GM21619 (cell line): ENCODE measurements at regions not wholly inside any gene's neighbourhood (a gene's known extent, or its start where the extent isn't known, plus 50 kb on each side); places are given as distances from the start of the nearest gene placed in this dataset.
A peak's percentile ranks its signal among the peaks of the same experiment; 100 is the strongest.

Experiments
- ATAC-seq: cut with Tn5 transposase; IDR thresholded peaks from one replicate; pipeline ENCODE4 v1.9.1; 2021; ENCODE audit not compliant: unreplicated experiment

DNA sequence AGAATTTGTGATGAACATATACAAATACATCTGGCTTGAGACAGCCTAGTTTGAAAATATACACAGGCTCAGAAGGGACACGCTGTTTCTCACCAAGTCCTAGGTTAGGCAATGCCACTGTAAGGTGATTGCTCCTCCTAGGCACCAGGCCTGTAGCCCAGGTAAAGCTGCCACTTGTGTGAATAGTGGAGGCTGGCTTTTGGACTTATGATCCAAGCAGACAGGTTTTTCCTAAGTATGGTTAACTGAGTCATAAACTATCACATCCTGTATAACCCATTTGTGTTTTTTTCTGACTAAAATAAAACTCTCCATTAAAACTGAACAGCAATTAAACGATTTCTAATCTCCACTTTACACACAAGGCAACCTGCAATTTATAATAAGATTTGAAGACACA, 81.0 kb downstream of the SEMA4F start:
- no peak for ATAC-seq

DNA sequence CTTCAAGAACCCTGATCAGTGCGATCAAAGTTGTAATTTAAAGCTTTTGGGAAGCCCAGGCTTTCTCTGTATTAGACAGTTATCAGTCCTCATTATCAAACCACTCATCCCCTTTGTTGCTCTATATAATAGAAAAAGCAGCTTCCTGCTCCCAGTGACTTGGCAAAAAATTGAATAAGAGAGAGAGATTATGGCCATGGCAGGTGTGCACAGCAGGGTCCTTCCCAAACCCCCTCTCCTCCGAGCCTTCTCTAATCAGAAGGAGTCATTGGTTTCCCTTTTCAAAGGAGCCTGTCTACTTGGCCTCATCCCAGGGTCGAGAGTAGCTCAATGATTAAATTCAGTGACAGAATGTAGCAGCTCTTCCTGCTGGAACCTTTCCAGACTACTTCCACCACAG, 81.5 kb downstream of the SEMA4F start:
- no peak for ATAC-seq

GRCh38 chr2:74736589-74736988, 82.5 kb downstream of the SEMA4F start:
- ATAC-seq = no peak

DNA sequence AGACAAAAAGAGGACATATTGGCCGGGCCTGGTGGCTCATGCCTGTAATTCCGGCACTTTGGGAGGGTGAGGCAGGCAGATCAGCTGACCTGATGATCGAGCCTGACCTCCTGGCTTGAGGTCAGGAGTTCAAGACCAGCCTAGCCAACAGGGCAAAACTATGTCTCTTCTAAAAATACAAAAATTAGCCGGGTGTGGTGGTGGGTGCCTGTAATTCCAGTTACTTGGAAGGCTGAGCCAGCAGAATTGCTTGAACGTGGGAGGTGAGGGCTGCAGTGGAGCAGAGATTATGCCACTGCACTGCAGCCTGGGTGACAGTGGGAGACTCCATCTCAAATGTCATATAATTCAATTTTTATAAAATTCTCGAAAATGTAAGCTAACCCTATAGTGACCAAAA, 84.5 kb downstream of the SEMA4F start:
- ATAC-seq = no peak

GRCh38 chr2:74739129-74739528, 85.1 kb downstream of the SEMA4F start:
- ATAC-seq = no peak

- ATAC-seq = no peak
Measured at GRCh38 chr2:74739733-74740241, 85.7 kb downstream of the SEMA4F start.

GRCh38 chr2:74740395-74740740, 86.3 kb downstream of the SEMA4F start:
- ATAC-seq = no peak

DNA sequence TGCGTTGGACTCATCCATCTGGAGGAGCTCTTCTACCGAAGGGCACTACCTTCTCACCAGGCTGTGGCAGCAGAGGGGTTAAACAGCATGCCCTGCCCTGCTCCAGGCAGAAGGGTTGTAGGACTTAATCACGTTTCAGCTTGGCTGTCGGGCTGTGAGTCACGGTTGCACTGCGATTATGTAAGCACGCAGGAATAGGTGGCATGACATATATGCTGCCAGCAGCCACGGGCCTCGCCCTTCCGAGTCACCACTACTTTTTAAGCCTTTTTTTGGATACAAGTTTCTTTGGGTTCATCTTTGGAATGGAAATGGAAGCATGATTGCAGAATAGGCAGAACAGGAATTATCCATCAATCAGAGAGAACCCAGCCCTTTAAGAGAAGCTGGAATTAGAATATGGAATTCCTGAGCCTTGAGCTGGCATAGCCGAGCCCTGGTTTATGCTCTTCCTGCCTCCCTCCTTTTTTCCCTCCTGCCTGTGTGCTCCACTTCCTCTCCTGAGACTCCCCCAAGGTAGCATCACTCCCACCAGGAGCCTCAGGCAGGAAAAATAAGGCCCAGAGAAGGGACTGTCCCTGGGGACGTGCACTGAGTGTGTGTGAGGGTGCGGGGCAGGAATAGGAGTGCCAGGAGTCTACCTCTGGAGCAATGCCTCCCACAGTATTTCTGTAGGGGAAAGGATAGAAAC, 86.8 kb downstream of the SEMA4F start:
- ATAC-seq = no peak

DNA sequence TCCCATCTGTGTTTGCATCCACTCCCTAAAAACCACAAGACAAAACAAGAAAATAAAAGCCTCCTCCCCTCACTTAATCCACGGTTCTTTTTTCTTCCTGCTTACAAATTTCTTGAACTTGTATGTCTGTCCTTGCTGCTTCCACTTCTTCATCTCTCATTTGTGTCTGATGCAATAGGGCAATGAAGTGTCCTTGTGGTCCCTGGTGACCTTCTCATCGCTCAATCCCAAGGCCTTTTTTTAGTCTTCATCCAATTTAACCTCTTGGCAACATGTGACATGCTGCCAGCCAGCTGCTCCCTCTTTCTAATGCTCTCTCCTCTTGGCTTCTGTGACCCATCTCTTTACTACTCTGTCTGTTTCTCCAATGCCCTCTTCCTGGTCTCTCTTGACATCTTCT, 87.6 kb downstream of the SEMA4F start:
- no peak for ATAC-seq

DNA sequence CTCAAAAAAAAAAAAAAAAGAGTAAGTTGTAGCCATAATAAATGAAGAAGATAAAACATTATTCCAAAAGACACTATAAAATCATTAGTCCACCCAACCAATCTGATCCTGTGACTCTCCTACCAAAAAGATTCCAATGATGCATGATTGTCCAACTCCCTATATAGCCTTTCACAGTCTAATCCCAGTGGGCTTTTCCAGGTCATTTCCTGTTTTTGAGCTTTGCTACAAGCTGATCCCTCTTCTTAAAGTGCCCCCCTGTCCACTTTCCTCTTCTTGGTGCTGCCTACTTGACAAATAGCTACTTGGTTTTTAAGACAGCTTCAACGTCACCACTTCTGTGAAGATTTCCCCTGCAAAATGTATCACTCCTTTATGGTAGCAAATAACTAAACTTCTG, 88.4 kb downstream of the SEMA4F start:
- ATAC-seq = no peak

GRCh38 chr2:74743039-74743438, 89.0 kb downstream of the SEMA4F start:
- no peak for ATAC-seq

DNA sequence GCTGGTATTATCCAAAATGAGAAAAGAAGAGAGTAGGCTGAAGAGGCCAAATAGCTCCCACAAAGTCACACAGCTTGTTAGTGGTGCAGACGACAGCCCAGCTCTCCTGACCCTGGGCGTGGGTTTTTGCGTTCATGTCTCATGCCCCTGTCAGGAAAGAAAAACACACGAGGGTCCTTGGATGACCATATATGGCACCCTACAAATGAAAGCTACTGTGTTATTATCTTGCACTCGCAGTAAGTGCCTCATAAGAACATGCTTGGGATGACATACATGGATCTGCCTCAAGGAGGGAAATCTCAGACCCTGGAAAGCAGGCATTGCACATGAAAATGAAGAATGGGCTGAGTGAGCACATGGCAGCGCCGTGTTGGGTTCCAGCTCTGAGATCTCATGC, 89.7 kb downstream of the SEMA4F start:
- ATAC-seq = no peak

DNA sequence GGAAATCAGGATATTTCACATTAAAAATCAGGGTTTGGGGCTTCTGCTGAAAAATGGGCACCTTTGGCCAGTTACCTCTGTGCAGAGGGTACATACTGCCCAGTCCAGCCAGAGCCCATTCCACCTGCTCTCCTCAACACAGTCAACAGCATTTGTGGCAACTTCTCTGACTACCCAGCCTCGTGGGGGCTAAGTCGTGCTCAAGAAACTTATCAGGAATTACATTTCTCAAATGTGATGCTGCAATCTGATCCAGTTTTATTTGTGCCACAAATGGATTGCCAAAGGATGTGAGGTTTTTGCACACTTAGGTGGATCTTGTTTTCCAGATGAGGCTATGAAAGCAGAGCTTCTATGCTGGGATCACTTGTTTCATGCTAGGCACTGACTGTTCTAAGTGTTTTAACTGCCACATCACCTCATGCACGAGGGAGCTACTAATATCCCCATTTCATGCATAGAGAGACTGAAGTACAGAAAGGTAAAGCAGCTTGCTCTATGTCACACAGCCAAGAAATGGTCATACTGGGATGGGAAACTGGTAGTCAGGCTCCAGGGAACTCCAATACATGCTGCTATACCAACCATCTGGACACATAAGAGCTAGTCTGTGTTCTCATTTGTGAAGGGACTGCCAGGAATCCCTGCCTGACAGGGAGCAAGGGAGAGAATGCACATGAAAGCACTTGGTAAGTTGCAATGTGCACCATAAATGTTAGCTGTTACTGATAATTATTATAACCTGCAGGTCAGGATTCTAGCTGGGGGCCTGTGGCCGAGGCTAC, 89.0 kb upstream of the HK2 start:
- no peak for ATAC-seq

DNA sequence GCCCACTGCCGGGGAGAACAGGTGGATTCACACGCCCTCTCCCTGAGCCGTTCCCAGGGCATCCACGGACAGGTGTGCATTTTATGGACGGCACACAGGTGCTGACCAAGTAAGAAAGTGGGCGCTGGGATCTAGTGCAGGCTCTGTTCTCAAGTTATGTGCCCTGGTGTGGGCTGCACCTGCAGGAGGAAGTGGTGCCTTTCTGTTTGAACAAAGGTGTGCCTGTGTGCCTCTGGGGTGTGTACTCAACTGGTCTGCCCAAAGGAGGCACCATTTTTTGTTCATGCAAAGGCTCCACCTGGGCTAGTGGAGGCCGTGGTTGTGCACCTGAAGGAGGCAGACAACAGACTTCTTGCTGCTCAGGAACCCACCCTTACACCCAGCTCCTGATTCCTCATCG, 88.2 kb upstream of the HK2 start:
- no peak for ATAC-seq

DNA sequence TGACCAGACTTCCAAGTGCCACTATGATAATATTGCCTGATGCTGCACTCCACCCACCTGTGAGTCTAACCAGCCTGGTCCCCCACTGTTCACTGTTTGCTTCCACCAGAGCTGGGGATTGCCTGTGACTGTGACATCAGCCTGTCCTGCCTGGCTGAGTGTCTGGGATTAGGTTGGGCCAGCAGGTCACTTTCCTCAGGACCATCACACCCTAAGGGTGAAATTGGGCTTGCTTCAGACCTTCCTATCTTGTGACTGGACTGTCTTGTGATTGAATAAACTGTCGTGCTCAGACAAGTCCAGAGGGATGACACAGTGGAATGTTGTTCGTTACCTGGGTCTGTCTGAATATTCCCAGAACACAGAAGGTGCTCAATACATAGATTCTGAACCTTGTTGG, 87.4 kb upstream of the HK2 start:
- no peak for ATAC-seq

- no peak for ATAC-seq
Measured at GRCh38 chr2:74747411-74748080, 86.4 kb upstream of the HK2 start.

DNA sequence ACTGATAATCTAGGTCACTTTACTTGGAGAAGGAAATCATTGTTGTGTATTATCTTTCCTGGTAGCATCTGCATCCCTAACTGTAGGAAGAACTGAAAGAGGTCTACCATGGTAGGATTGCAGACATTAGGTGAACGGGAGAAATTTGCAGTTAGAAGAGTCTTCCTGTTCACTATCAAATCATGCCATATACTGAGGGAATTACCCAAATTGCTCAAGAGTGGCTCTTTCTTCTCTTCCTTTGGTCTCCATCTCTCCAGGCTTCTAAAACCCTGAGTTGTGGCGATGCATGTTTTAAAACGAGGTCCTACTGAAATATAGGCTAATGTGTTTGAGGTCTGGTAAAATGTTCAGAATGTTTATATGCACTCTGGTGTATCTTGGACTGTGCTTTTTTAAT, 85.3 kb upstream of the HK2 start:
- no peak for ATAC-seq

- ATAC-seq = no peak
Measured at GRCh38 chr2:74749432-74749831, 84.5 kb upstream of the HK2 start.

DNA sequence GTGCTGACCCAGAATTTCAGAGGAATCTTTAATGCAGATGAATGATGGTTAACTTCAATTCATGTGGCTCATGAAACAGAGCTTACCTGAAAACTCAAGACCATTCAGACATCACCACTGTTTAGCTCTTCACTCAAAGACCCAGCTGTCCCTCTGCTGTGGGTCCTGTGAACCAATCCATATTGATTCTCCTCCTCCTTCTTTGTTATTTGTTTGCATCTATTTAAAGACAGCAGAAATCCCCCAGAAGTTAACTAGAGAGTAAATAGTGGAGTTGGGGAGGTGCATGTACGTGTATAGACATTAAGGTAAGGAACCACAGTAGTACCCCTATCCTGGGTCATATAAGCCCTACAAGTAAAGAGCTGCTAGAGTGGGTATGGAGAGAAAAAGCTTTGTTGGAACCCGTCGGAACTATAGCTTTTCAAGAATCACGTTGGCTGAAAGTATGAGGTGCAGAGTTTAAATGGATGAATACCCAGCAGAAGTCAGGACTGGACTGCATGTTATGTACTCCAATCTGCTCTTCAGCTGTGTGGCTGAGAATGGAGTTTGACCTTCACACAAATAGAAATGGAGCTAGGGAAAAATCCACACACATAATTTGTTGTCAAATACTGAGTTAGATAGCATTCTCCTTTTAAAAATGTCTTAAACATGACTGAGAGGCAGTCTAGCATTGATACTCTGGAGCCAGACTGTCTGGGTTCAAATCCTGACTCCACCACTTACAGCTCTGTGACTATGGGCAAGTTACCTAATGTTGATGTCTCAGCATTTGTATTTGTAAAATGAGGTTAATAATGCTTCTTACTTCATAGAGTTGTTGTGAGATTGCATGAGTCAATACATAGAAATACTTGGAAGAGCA, 81.7 kb upstream of the HK2 start:
- ATAC-seq = no peak

DNA sequence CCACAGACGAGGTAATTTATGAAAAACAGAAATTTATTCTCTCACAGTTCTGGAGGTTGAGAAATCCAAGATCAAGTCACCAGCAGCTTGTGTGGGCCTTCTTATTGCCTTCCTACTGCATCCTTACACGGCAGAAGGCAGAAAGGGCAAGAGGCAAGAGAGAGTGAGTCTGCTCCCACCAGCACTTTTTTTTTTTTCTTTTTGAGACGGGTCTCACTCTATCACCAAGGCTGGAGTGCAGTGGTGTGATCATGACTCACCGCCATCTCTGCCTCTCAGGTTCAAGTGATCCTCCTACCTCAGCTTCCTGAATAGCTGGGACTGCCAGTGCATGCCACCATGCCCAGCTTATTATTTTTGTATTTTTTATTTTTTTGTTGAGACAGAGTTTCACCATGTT, 78.5 kb upstream of the HK2 start:
- ATAC-seq = no peak

DNA sequence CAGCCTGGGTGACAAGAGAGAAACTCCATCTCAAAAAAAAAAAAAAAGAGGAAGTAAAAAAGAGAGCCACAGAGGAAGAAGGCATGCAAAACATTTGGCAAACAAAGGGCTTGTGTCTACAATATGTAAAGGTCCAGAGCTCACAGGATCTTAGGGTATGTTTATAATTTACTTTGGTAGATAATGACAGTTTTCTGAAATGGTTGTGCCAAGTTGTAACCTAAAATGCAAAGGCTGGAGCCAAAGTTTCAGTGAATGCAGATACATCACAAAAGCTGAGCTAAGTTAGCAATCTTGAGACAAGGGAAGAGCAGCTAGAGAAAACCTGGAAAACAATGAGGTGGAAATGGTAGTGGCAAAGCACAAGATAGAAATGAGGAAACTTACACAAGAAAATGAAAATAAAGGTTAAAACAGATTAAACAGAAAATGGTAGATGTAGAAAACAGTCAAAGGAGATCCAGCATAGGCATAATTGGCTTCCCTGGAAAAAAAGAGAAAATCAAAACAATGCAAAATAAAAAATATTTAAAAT, 77.5 kb upstream of the HK2 start:
- peak; percentile 44 for ATAC-seq
